ENCODE measurements at regions not wholly inside any gene's neighbourhood (a gene's known extent, or its start where the extent isn't known, plus 50 kb on each side); places are given as distances from the start of the nearest gene placed in this dataset.

- no peak for TF ChIP-seq CTCF (IDR thresholded peaks at IDR 0.05; ENCODE audit: control insufficient read depth, insufficient read depth, low read depth, low read length, missing control alignments)
- DNase-seq (ENCODE audit: low read depth) = no peak
- H3K4me3 ChIP-seq (ENCODE audit: control insufficient read depth, low read depth, low read length) = no peak overlapping the region
Observed at GRCh38 chr1:68322096-68322495, 89.8 kb upstream of the WLS start.

- no peak for DNase-seq (ENCODE audit: low read depth)
- peak; percentile 58 for TF ChIP-seq CTCF (IDR thresholded peaks at IDR 0.05; ENCODE audit: control insufficient read depth, insufficient read depth, low read depth, low read length, missing control alignments)
- H3K4me3 ChIP-seq (ENCODE audit: control insufficient read depth, low read depth, low read length) = no peak overlapping the region
Observed at GRCh38 chr1:68321084-68321685, 88.9 kb upstream of the WLS start.

GRCh38 chr1:68320349-68320748 lies 88.0 kb upstream of the WLS start:
- DNase-seq (ENCODE audit: low read depth) = no peak
- no peak for TF ChIP-seq CTCF (IDR thresholded peaks at IDR 0.05; ENCODE audit: control insufficient read depth, insufficient read depth, low read depth, low read length, missing control alignments)
- no peak overlapping the region for H3K4me3 ChIP-seq (ENCODE audit: control insufficient read depth, low read depth, low read length)

- no peak for DNase-seq (ENCODE audit: low read depth)
- TF ChIP-seq CTCF (IDR thresholded peaks at IDR 0.05; ENCODE audit: control insufficient read depth, insufficient read depth, low read depth, low read length, missing control alignments) = no peak
- no peak overlapping the region for H3K4me3 ChIP-seq (ENCODE audit: control insufficient read depth, low read depth, low read length)
Observed at GRCh38 chr1:68319907-68320306, 87.6 kb upstream of the WLS start.

- no peak for DNase-seq (ENCODE audit: low read depth)
- H3K4me3 ChIP-seq (ENCODE audit: control insufficient read depth, low read depth, low read length) = no peak overlapping the region
- TF ChIP-seq CTCF (IDR thresholded peaks at IDR 0.05; ENCODE audit: control insufficient read depth, insufficient read depth, low read depth, low read length, missing control alignments) = no peak
Observed at GRCh38 chr1:68317543-68317942, 85.2 kb upstream of the WLS start.

- no peak for DNase-seq (ENCODE audit: low read depth)
- no peak for TF ChIP-seq CTCF (IDR thresholded peaks at IDR 0.05; ENCODE audit: control insufficient read depth, insufficient read depth, low read depth, low read length, missing control alignments)
- H3K4me3 ChIP-seq (ENCODE audit: control insufficient read depth, low read depth, low read length) = no peak overlapping the region
Observed at GRCh38 chr1:68314151-68314780, 81.9 kb upstream of the WLS start.

Data from AG09309 (cell line).